ENCODE measurements at regions not wholly inside any gene's neighbourhood (a gene's known extent, or its start where the extent isn't known, plus 50 kb on each side); places are given as distances from the start of the nearest gene placed in this dataset.

GRCh38 chr13:74449811-74450524 is 315.8 kb upstream of the KLF12 start:
- no peak for DNase-seq

- no peak for DNase-seq
Observed at GRCh38 chr13:74444864-74445479, 310.8 kb upstream of the KLF12 start.

GRCh38 chr13:74444161-74444571 is 310.0 kb upstream of the KLF12 start:
- no peak for DNase-seq

GRCh38 chr13:74443631-74444030 is 309.4 kb upstream of the KLF12 start:
- no peak for DNase-seq

- no peak for DNase-seq
Observed at GRCh38 chr13:74442751-74443150, 308.5 kb upstream of the KLF12 start.

GRCh38 chr13:74438901-74439300 is 304.7 kb upstream of the KLF12 start:
- DNase-seq, result no peak

- no peak for DNase-seq
Observed at GRCh38 chr13:74434782-74435181, 300.6 kb upstream of the KLF12 start.

GRCh38 chr13:74424455-74424854 is 290.3 kb upstream of the KLF12 start:
- no peak for DNase-seq

GRCh38 chr13:74423434-74423833 is 289.2 kb upstream of the KLF12 start:
- DNase-seq, result no peak

- DNase-seq, result no peak
Observed at GRCh38 chr13:74414458-74414857, 280.3 kb upstream of the KLF12 start.

GRCh38 chr13:74413482-74413881 is 279.3 kb upstream of the KLF12 start:
- no peak for DNase-seq

GRCh38 chr13:74409551-74409950 is 275.3 kb upstream of the KLF12 start:
- no peak for DNase-seq

GRCh38 chr13:74406420-74406819 is 272.2 kb upstream of the KLF12 start:
- DNase-seq, result no peak

- no peak for DNase-seq
Observed at GRCh38 chr13:74398599-74398998, 264.4 kb upstream of the KLF12 start.

GRCh38 chr13:74389056-74389455 is 254.9 kb upstream of the KLF12 start:
- no peak for DNase-seq

- no peak for DNase-seq
Observed at GRCh38 chr13:74388626-74389025, 254.4 kb upstream of the KLF12 start.

GRCh38 chr13:74372511-74372910 is 238.3 kb upstream of the KLF12 start:
- DNase-seq, result no peak

- no peak for DNase-seq
Observed at GRCh38 chr13:74367193-74367592, 233.0 kb upstream of the KLF12 start.

- no peak for DNase-seq
Observed at GRCh38 chr13:74361274-74361673, 227.1 kb upstream of the KLF12 start.

GRCh38 chr13:74346960-74347359 is 212.8 kb upstream of the KLF12 start:
- no peak for DNase-seq

- no peak for DNase-seq
Observed at GRCh38 chr13:74338341-74338740, 204.1 kb upstream of the KLF12 start.

GRCh38 chr13:74336546-74336945 is 202.3 kb upstream of the KLF12 start:
- DNase-seq, result no peak

- no peak for DNase-seq
Observed at GRCh38 chr13:74335370-74335769, 201.2 kb upstream of the KLF12 start.

- DNase-seq, result no peak
Observed at GRCh38 chr13:74329962-74330361, 195.8 kb upstream of the KLF12 start.

GRCh38 chr13:74325106-74325505 is 190.9 kb upstream of the KLF12 start:
- DNase-seq, result no peak
